ENCODE measurements at regions not wholly inside any gene's neighbourhood (a gene's known extent, or its start where the extent isn't known, plus 50 kb on each side); places are given as distances from the start of the nearest gene placed in this dataset.
A peak's percentile ranks its signal among the peaks of the same experiment; 100 is the strongest.

- TF ChIP-seq CTCF (IDR thresholded peaks at IDR 0.05; ENCODE audit: insufficient read depth, low read length, poor library complexity, severe bottlenecking) = no peak
- no peaks in the 10 kb centered on the region for H3K27me3 ChIP-seq (ENCODE audit: control insufficient read depth, insufficient read depth, low read length)
- no peaks in the 10 kb centered on the region for H3K36me3 ChIP-seq (ENCODE audit: control insufficient read depth, insufficient read depth, low read length)
- no peak overlapping the region for H3K4me3 ChIP-seq (ENCODE audit: low read depth, low read length)
- peak; percentile 26 for DNase-seq (ENCODE audit: low read depth)
These were observed 251.1 kb upstream of the PIK3C3 start for GRCh38 chr18:41703744-41704530.

GRCh38 chr18:41700416-41700815, 254.6 kb upstream of the PIK3C3 start:
- DNase-seq (ENCODE audit: low read depth) = no peak
- Histone ChIP-seq H3K27me3 (ENCODE audit: control insufficient read depth, insufficient read depth, low read length) (no peaks in the 10 kb centered on the region), H3K36me3 (ENCODE audit: control insufficient read depth, insufficient read depth, low read length) (no peaks in the 10 kb centered on the region), H3K4me3 (ENCODE audit: low read depth, low read length) (no peak overlapping the region)
- no peak for TF ChIP-seq CTCF (IDR thresholded peaks at IDR 0.05; ENCODE audit: insufficient read depth, low read length, poor library complexity, severe bottlenecking)

- DNase-seq (ENCODE audit: low read depth) = no peak
- H3K36me3 ChIP-seq (ENCODE audit: control insufficient read depth, insufficient read depth, low read length) = no peaks in the 10 kb centered on the region
- no peak overlapping the region for H3K4me3 ChIP-seq (ENCODE audit: low read depth, low read length)
- no peaks in the 10 kb centered on the region for H3K27me3 ChIP-seq (ENCODE audit: control insufficient read depth, insufficient read depth, low read length)
- no peak for TF ChIP-seq CTCF (IDR thresholded peaks at IDR 0.05; ENCODE audit: insufficient read depth, low read length, poor library complexity, severe bottlenecking)
These were observed 259.6 kb upstream of the PIK3C3 start for GRCh38 chr18:41695441-41695840.

- DNase-seq (ENCODE audit: low read depth) = no peak
- H3K36me3 ChIP-seq (ENCODE audit: control insufficient read depth, insufficient read depth, low read length) = no peaks in the 10 kb centered on the region
- no peak overlapping the region for H3K4me3 ChIP-seq (ENCODE audit: low read depth, low read length)
- TF ChIP-seq CTCF (IDR thresholded peaks at IDR 0.05; ENCODE audit: insufficient read depth, low read length, poor library complexity, severe bottlenecking) = no peak
- no peaks in the 10 kb centered on the region for H3K27me3 ChIP-seq (ENCODE audit: control insufficient read depth, insufficient read depth, low read length)
These were observed 262.0 kb upstream of the PIK3C3 start for GRCh38 chr18:41693008-41693407.

GRCh38 chr18:41690332-41691127, 264.5 kb upstream of the PIK3C3 start:
- Histone ChIP-seq H3K36me3 (ENCODE audit: control insufficient read depth, insufficient read depth, low read length) (no peaks in the 10 kb centered on the region), H3K4me3 (ENCODE audit: low read depth, low read length) (no peak overlapping the region), H3K27me3 (ENCODE audit: control insufficient read depth, insufficient read depth, low read length) (no peaks in the 10 kb centered on the region)
- TF ChIP-seq CTCF (IDR thresholded peaks at IDR 0.05; ENCODE audit: insufficient read depth, low read length, poor library complexity, severe bottlenecking) = no peak
- no peak for DNase-seq (ENCODE audit: low read depth)

All from kidney epithelial cell (primary cell).